ENCODE measurements at regions not wholly inside any gene's neighbourhood (a gene's known extent, or its start where the extent isn't known, plus 50 kb on each side); places are given as distances from the start of the nearest gene placed in this dataset.
"Not testable (repeated sequence)": the region's sequence is repeated elsewhere in the genome, so short reads cannot be mapped to it uniquely, and the experiment has no call there.

- no peak overlapping the region for H3K4me3 ChIP-seq (ENCODE audit: low read length)
Observed at GRCh38 chr2:35125278-35125677, 1230.3 kb upstream of the CRIM1 start.

GRCh38 chr2:35116151-35116550, 1239.4 kb upstream of the CRIM1 start:
- TF ChIP-seq CTCF (conservative IDR thresholded peaks at IDR 0.05; ENCODE audit: low read length) = no peak
- H3K4me3 ChIP-seq (ENCODE audit: low read length) = no peak overlapping the region
- DNase-seq (ENCODE audit: low read depth) = no peak

More at GRCh38 chr2:35125278-35125677, 1230.3 kb upstream of the CRIM1 start:
- TF ChIP-seq CTCF (conservative IDR thresholded peaks at IDR 0.05; ENCODE audit: low read length) = no peak
- no peak for DNase-seq (ENCODE audit: low read depth)

- no peak for DNase-seq (ENCODE audit: low read depth)
- no peak overlapping the region for H3K4me3 ChIP-seq (ENCODE audit: low read length)
- TF ChIP-seq CTCF (conservative IDR thresholded peaks at IDR 0.05; ENCODE audit: low read length) = no peak
Observed at GRCh38 chr2:35114765-35115164, 1240.8 kb upstream of the CRIM1 start.

GRCh38 chr2:35112367-35112766, 1243.2 kb upstream of the CRIM1 start:
- not testable (repeated sequence) for DNase-seq (ENCODE audit: low read depth); H3K4me3 ChIP-seq (ENCODE audit: low read length)

- TF ChIP-seq CTCF (conservative IDR thresholded peaks at IDR 0.05; ENCODE audit: low read length) = no peak
- no peak for DNase-seq (ENCODE audit: low read depth)
- no peak overlapping the region for H3K4me3 ChIP-seq (ENCODE audit: low read length)
Observed at GRCh38 chr2:35104309-35104708, 1251.3 kb upstream of the CRIM1 start.

GRCh38 chr2:35099342-35099741, 1256.2 kb upstream of the CRIM1 start:
- no peak for DNase-seq (ENCODE audit: low read depth)
- no peak overlapping the region for H3K4me3 ChIP-seq (ENCODE audit: low read length)
- no peak for TF ChIP-seq CTCF (conservative IDR thresholded peaks at IDR 0.05; ENCODE audit: low read length)

- H3K4me3 ChIP-seq (ENCODE audit: low read length) = no peak overlapping the region
- TF ChIP-seq CTCF (conservative IDR thresholded peaks at IDR 0.05; ENCODE audit: low read length) = no peak
- no peak for DNase-seq (ENCODE audit: low read depth)
Observed at GRCh38 chr2:35082072-35082471, 1273.5 kb upstream of the CRIM1 start.

GRCh38 chr2:35081622-35082015, 1274.0 kb upstream of the CRIM1 start:
- no peak for DNase-seq (ENCODE audit: low read depth)
- H3K4me3 ChIP-seq (ENCODE audit: low read length) = no peak overlapping the region
- TF ChIP-seq CTCF (conservative IDR thresholded peaks at IDR 0.05; ENCODE audit: low read length) = no peak

Measured in AG10803 (cell line).